Spinal cord (tissue), 9 donors: ENCODE measurements at regions not wholly inside any gene's neighbourhood (a gene's known extent, or its start where the extent isn't known, plus 50 kb on each side); places are given as distances from the start of the nearest gene placed in this dataset.
"Not testable (repeated sequence)": the region's sequence is repeated elsewhere in the genome, so short reads cannot be mapped to it uniquely, and the experiment has no call there.

Experiments used
- DNase-seq, 6 donors: peaks; one replicate each; pipeline versions ENCODE4 v3.0.0 to v3.0.0-alpha.2; 2013 to 2015; ENCODE audit warnings: low spot score in 6 of 6, low read depth in 4 of 6
- H3K27ac ChIP-seq: one replicate; pipeline ENCODE4 v1.5.1; 2013; ENCODE audit warnings: low read depth, low read length, control low read depth
- H3K27me3 ChIP-seq: one replicate; pipeline ENCODE4 v1.6.1; 2013; ENCODE audit warnings: low read length; ENCODE audit not compliant: control insufficient read depth, insufficient read depth
- H3K36me3 ChIP-seq: one replicate; pipeline ENCODE4 v1.6.1; 2013; ENCODE audit warnings: low read length; ENCODE audit not compliant: control insufficient read depth, insufficient read depth
- H3K4me1 ChIP-seq: one replicate; pipeline ENCODE4 v1.6.1; 2013; ENCODE audit warnings: low read length; ENCODE audit not compliant: control insufficient read depth, insufficient read depth
- H3K4me3 ChIP-seq: one replicate; pipeline ENCODE4 v1.5.1; 2013; ENCODE audit warnings: low read depth, low read length, control low read depth
- H3K9me3 ChIP-seq: one replicate; pipeline ENCODE4 v1.6.1; 2013; ENCODE audit warnings: low read length; ENCODE audit not compliant: control insufficient read depth, insufficient read depth
- WGBS: methylation state at CpG from one replicate; pipeline ENCODE4 v1.1.5; 2013; ENCODE audit warnings: missing lambda C conversion rate; ENCODE audit not compliant: insufficient coverage; 5-methylcytosine and 5-hydroxymethylcytosine counted together
- donor health status: healthy.

GRCh38 chr21:9749741-9750230, 771.6 kb upstream of the TPTE start:
- not testable (repeated sequence) for H3K4me1 ChIP-seq, H3K4me3 ChIP-seq, DNase-seq, H3K36me3 ChIP-seq, H3K27me3 ChIP-seq, H3K27ac ChIP-seq
- peaks cover 14% of the 10 kb centered on the region for H3K9me3 ChIP-seq
- WGBS, result 71% methylated on average over 5 of the region's 7 CpGs

- H3K27me3 ChIP-seq, result no peaks in the 10 kb centered on the region
- H3K9me3 ChIP-seq, result peaks cover 14% of the 10 kb centered on the region
- 64% methylated on average over 10 of the region's 13 CpGs for WGBS
These were observed 770.9 kb upstream of the TPTE start for GRCh38 chr21:9750341-9751086.

GRCh38 chr21:9751087-9751585, 770.2 kb upstream of the TPTE start:
- WGBS, result 67% methylated on average over 5 of the region's 6 CpGs
- peaks cover 17% of the 10 kb centered on the region for H3K9me3 ChIP-seq
- H3K4me3 ChIP-seq, H3K27me3 ChIP-seq, H3K4me1 ChIP-seq, DNase-seq, H3K27ac ChIP-seq, H3K36me3 ChIP-seq: not testable (repeated sequence)

More at GRCh38 chr21:9750341-9751086, 770.9 kb upstream of the TPTE start:
- no peak overlapping the region for H3K27ac ChIP-seq
- DNase-seq, result no peak
- H3K4me3 ChIP-seq, result no peak overlapping the region
- H3K4me1 ChIP-seq, result no peaks in the 10 kb centered on the region
- no peaks in the 10 kb centered on the region for H3K36me3 ChIP-seq

- not testable (repeated sequence) for H3K27me3 ChIP-seq, H3K4me3 ChIP-seq, H3K27ac ChIP-seq, DNase-seq, H3K4me1 ChIP-seq, H3K36me3 ChIP-seq
- 56% methylated on average over 9 of the region's 9 CpGs for WGBS
- peaks cover 14% of the 10 kb centered on the region for H3K9me3 ChIP-seq
These were observed 769.4 kb upstream of the TPTE start for GRCh38 chr21:9752028-9752427.

GRCh38 chr21:9753441-9753840, 767.9 kb upstream of the TPTE start:
- H3K4me3 ChIP-seq, H3K4me1 ChIP-seq, H3K27ac ChIP-seq, H3K36me3 ChIP-seq, DNase-seq, H3K27me3 ChIP-seq: not testable (repeated sequence)
- 66% methylated on average over 8 of the region's 10 CpGs for WGBS
- peaks cover 14% of the 10 kb centered on the region for H3K9me3 ChIP-seq

GRCh38 chr21:9753943-9754342, 767.4 kb upstream of the TPTE start:
- Histone ChIP-seq H3K9me3 (peaks cover 18% of the 10 kb centered on the region), H3K27ac (no peak overlapping the region), H3K27me3 (no peaks in the 10 kb centered on the region), H3K4me3 (no peak overlapping the region), H3K4me1 (no peaks in the 10 kb centered on the region), H3K36me3 (no peaks in the 10 kb centered on the region)
- DNase-seq, result no peak
- WGBS, result 50% methylated on average over 5 of the region's 7 CpGs

GRCh38 chr21:9754434-9754833, 766.9 kb upstream of the TPTE start:
- not testable (repeated sequence) for H3K36me3 ChIP-seq, H3K4me3 ChIP-seq, H3K27me3 ChIP-seq, H3K4me1 ChIP-seq, DNase-seq, H3K27ac ChIP-seq
- peaks cover 19% of the 10 kb centered on the region for H3K9me3 ChIP-seq
- WGBS, result 40% methylated on average over 1 of the region's 1 CpG

GRCh38 chr21:9755611-9756010, 765.8 kb upstream of the TPTE start:
- H3K27ac ChIP-seq, result no peak overlapping the region
- 77% methylated on average over 1 of the region's 7 CpGs for WGBS
- H3K27me3 ChIP-seq, result no peaks in the 10 kb centered on the region
- H3K4me3 ChIP-seq, result no peak overlapping the region
- peaks cover 23% of the 10 kb centered on the region for H3K9me3 ChIP-seq
- H3K4me1 ChIP-seq, result no peaks in the 10 kb centered on the region
- no peak for DNase-seq
- H3K36me3 ChIP-seq, result no peaks in the 10 kb centered on the region

GRCh38 chr21:9756677-9757076, 764.7 kb upstream of the TPTE start:
- Histone ChIP-seq H3K36me3 (no peaks in the 10 kb centered on the region), H3K27ac (no peak overlapping the region), H3K27me3 (no peaks in the 10 kb centered on the region), H3K4me1 (no peaks in the 10 kb centered on the region), H3K4me3 (no peak overlapping the region), H3K9me3 (peaks cover 25% of the 10 kb centered on the region)
- DNase-seq, result no peak
- 64% methylated on average over 7 of the region's 9 CpGs for WGBS

GRCh38 chr21:9757118-9757517, 764.3 kb upstream of the TPTE start:
- H3K27ac ChIP-seq, H3K27me3 ChIP-seq, H3K4me3 ChIP-seq, H3K4me1 ChIP-seq, H3K36me3 ChIP-seq, DNase-seq: not testable (repeated sequence)
- 58% methylated on average over 5 of the region's 9 CpGs for WGBS
- H3K9me3 ChIP-seq, result peaks cover 25% of the 10 kb centered on the region
